GM12872 (cell line): ENCODE measurements at regions not wholly inside any gene's neighbourhood (a gene's known extent, or its start where the extent isn't known, plus 50 kb on each side); places are given as distances from the start of the nearest gene placed in this dataset.

Experiments used
- CTCF ChIP-seq: IDR thresholded peaks from 3 replicates; pipeline ENCODE4 v1.5.1; 2011; ENCODE audit warnings: low read depth, mild to moderate bottlenecking, low read length, moderate library complexity; ENCODE audit not compliant: insufficient read depth

GRCh38 chr5:103345461-103345860 is 86.9 kb downstream of the MACIR start:
- TF ChIP-seq CTCF: no peak

DNA sequence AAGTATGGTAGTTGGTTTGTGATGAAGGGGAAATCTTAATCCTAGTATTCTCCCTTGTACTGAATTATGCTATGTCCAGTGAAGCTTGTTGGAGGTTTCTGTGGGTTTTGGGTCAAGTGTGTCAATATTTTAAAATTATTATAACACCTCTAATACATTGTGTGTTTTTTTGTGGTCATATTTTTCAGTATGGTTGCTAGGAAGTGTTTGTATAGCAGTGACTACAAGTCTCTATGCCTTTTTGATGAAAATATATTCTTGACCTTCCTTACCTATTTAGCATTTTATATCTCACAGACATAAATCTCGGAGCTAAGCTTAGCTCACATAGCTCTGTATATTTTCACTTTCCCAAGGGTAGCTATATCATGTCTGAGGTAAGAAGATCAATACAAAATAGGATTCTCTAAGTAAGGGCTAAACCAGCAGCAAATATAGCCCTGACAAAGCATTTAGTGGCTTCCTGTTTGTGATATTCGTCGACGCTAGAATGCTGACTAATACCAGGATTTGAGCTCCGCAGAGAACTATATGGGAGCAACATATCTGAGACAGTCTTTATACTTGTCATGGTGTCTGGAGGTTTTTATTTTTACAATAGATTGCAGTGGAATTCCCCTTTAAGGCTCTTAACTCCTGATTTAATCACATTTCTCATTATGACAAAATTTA is 82.3 kb downstream of the MACIR start:
- no peak for TF ChIP-seq CTCF

DNA sequence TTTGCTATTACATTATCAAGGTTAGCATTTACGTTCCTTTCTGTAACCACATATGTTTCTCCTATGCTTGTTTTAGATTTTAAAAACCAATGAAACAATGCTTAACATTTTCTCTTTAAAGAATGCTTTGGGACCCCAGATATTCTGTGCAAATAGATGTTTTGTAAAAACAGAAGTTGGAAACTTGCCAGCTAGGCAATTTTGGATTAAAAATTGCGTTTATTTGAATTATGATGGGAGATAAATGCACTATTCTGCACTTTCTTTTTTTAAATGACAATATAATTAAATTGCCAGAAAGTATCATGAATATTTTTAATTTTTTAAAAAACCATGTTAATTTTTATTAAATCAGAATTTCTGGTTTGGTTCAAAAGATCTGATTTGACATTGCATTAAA is 81.6 kb downstream of the MACIR start:
- no peak for TF ChIP-seq CTCF

DNA sequence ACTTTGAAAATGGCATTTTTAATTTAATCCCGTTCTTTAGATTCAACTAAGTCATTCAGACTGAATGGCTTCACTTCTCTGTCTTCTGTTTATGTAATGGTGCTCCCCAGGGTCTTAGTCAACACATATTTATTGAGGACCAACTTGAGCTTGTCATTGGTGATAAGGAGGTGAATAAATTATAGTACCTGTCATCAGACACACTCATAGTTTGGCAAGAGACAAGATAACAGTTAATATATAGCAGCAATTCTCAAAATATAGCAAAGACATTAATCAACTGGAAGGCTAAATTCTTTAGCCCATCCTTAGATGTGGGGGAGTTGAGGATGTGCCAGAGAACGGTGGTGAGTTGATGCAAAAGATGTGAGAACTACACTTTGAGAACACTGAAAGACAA is 78.4 kb downstream of the MACIR start:
- TF ChIP-seq CTCF: no peak

GRCh38 chr5:103333376-103333775 is 74.8 kb downstream of the MACIR start:
- no peak for TF ChIP-seq CTCF

DNA sequence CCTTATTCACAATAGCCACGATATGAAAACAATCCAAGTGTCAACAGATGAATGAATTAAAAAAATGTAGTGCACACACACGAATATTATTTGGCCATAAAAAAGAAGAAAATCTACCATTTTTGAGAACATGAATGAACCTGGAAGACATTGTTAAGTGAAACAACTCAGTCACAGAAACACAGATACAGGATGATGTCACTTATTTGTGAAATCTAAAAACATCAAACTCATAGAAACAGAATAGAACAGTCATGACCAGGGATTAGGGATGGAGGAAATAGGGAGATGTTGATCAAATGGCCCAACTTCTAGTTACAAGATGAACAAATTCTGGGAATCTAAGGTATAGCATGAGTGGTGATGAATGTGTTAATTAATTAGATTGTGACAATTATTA is 72.3 kb downstream of the MACIR start:
- no peak for TF ChIP-seq CTCF
